ENCODE measurements at regions not wholly inside any gene's neighbourhood (a gene's known extent, or its start where the extent isn't known, plus 50 kb on each side); places are given as distances from the start of the nearest gene placed in this dataset.
A peak's percentile ranks its signal among the peaks of the same experiment; 100 is the strongest.

- TF ChIP-seq CTCF (IDR thresholded peaks at IDR 0.05; ENCODE audit: low read depth, low read length), result no peak
- no peak overlapping the region for H3K27ac ChIP-seq
- no peak overlapping the region for H3K4me3 ChIP-seq
- H3K27me3 ChIP-seq, result no peaks in the 10 kb centered on the region
- H3K9me3 ChIP-seq (ENCODE audit: low read depth), result no peaks in the 10 kb centered on the region
- DNase-seq (ENCODE audit: low read depth in 1 of 2, low spot score in 1 of 2), result no peak
- no peaks in the 10 kb centered on the region for H3K36me3 ChIP-seq
- H3K4me1 ChIP-seq (ENCODE audit: low read depth), result no peaks in the 10 kb centered on the region
Measured at GRCh38 chr13:61084988-61085387, 330.7 kb downstream of the PCDH20 start.

- Histone ChIP-seq H3K4me1 (ENCODE audit: low read depth) (no peaks in the 10 kb centered on the region), H3K4me3 (no peak overlapping the region), H3K27me3 (no peaks in the 10 kb centered on the region), H3K9me3 (ENCODE audit: low read depth) (no peaks in the 10 kb centered on the region), H3K36me3 (no peaks in the 10 kb centered on the region), H3K27ac (no peak overlapping the region)
- no peak for DNase-seq (ENCODE audit: low read depth in 1 of 2, low spot score in 1 of 2)
- TF ChIP-seq CTCF (IDR thresholded peaks at IDR 0.05; ENCODE audit: low read depth, low read length), result no peak
Measured at GRCh38 chr13:61078976-61079770, 336.5 kb downstream of the PCDH20 start.

GRCh38 chr13:61052175-61052574, 363.5 kb downstream of the PCDH20 start:
- H3K27me3 ChIP-seq, result no peaks in the 10 kb centered on the region
- TF ChIP-seq CTCF (IDR thresholded peaks at IDR 0.05; ENCODE audit: low read depth, low read length), result no peak
- no peak for DNase-seq (ENCODE audit: low read depth in 1 of 2, low spot score in 1 of 2)

GRCh38 chr13:61045251-61045650, 370.4 kb downstream of the PCDH20 start:
- DNase-seq (ENCODE audit: low read depth in 1 of 2, low spot score in 1 of 2), result peak in 1 of 2 donors; percentile 18
- no peak overlapping the region for H3K4me3 ChIP-seq

More at GRCh38 chr13:61052175-61052574, 363.5 kb downstream of the PCDH20 start:
- Histone ChIP-seq H3K4me1 (ENCODE audit: low read depth) (no peaks in the 10 kb centered on the region), H3K27ac (no peak overlapping the region), H3K36me3 (no peaks in the 10 kb centered on the region), H3K4me3 (no peak overlapping the region), H3K9me3 (ENCODE audit: low read depth) (no peaks in the 10 kb centered on the region)

GRCh38 chr13:61040181-61040580, 375.5 kb downstream of the PCDH20 start:
- Histone ChIP-seq H3K4me1 (ENCODE audit: low read depth) (peaks cover 30% of the 10 kb centered on the region), H3K27ac (no peak overlapping the region), H3K27me3 (no peaks in the 10 kb centered on the region), H3K9me3 (ENCODE audit: low read depth) (no peaks in the 10 kb centered on the region), H3K4me3 (no peak overlapping the region), H3K36me3 (no peaks in the 10 kb centered on the region)
- no peak for DNase-seq (ENCODE audit: low read depth in 1 of 2, low spot score in 1 of 2)
- no peak for TF ChIP-seq CTCF (IDR thresholded peaks at IDR 0.05; ENCODE audit: low read depth, low read length)

More at GRCh38 chr13:61045251-61045650, 370.4 kb downstream of the PCDH20 start:
- peaks cover 48% of the 10 kb centered on the region for H3K4me1 ChIP-seq (ENCODE audit: low read depth)
- no peaks in the 10 kb centered on the region for H3K9me3 ChIP-seq (ENCODE audit: low read depth)
- no peaks in the 10 kb centered on the region for H3K36me3 ChIP-seq
- H3K27ac ChIP-seq, result peak overlapping the region; percentile 91
- no peak for TF ChIP-seq CTCF (IDR thresholded peaks at IDR 0.05; ENCODE audit: low read depth, low read length)
- no peaks in the 10 kb centered on the region for H3K27me3 ChIP-seq

All from cardiac muscle cell (in vitro differentiated cells and primary cell).